DND-41 (cell line): ENCODE measurements at regions not wholly inside any gene's neighbourhood (a gene's known extent, or its start where the extent isn't known, plus 50 kb on each side); places are given as distances from the start of the nearest gene placed in this dataset.

ENCODE experiments used
- ATAC-seq: fragments of 200-7000 bp; cut with Tn5 transposase; 3 replicates; pipeline ENCODE4 v1.9.1; 2021; ENCODE audit warnings: low read depth; ENCODE audit not compliant: insufficient read depth
- DNase-seq: peaks from one replicate; pipeline ENCODE4 v3.0.0-alpha.2; 2020
- H2AFZ ChIP-seq: 2 replicates; pipeline ENCODE4 v1.6.0; 2012; ENCODE audit warnings: low read depth, low read length
- H3K27ac ChIP-seq: 2 replicates; pipeline ENCODE4 v1.5.1; 2012; ENCODE audit warnings: low read length, inconsistent platforms
- H3K27me3 ChIP-seq: fragments of 200-600 bp; sonication (generic); 2 replicates; pipeline ENCODE4 v1.6.0; 2012; ENCODE audit warnings: low read length, mild to moderate bottlenecking, inconsistent platforms; ENCODE audit not compliant: insufficient read depth, poor library complexity
- H3K36me3 ChIP-seq: 2 replicates; pipeline ENCODE4 v1.5.1; 2012; ENCODE audit warnings: low read length, inconsistent platforms; ENCODE audit not compliant: insufficient read depth
- H3K4me1 ChIP-seq: 2 replicates; pipeline ENCODE4 v1.5.1; 2012; ENCODE audit warnings: mild to moderate bottlenecking, low read length; ENCODE audit not compliant: insufficient read depth
- H3K4me2 ChIP-seq: 2 replicates; pipeline ENCODE4 v1.6.0; 2012; ENCODE audit warnings: mild to moderate bottlenecking, moderate library complexity, low read length, inconsistent platforms; ENCODE audit not compliant: insufficient read depth
- H3K4me3 ChIP-seq, 2 experiments: fragments of 200-600 bp in 1 of 2; shearing (Covaris generic) in 1 of 2; 2 replicates each; pipeline ENCODE4 v1.5.1; 2012 to 2016; ENCODE audit warnings: inconsistent platforms in 2 of 2, low read length in 2 of 2, mild to moderate bottlenecking in 2 of 2, low read depth in 1 of 2, moderate library complexity in 1 of 2
- H3K79me2 ChIP-seq: 2 replicates; pipeline ENCODE4 v1.6.0; 2012; ENCODE audit warnings: low read length, inconsistent platforms; ENCODE audit not compliant: insufficient read depth
- H3K9ac ChIP-seq: 2 replicates; pipeline ENCODE4 v1.6.0; 2012; ENCODE audit warnings: low read depth, mild to moderate bottlenecking, inconsistent platforms, low read length, moderate library complexity
- H3K9me3 ChIP-seq: 2 replicates; pipeline ENCODE4 v1.5.1; 2012; ENCODE audit warnings: low read length, moderate library complexity, mild to moderate bottlenecking, inconsistent platforms; ENCODE audit not compliant: insufficient read depth, severe bottlenecking
- H4K20me1 ChIP-seq: 2 replicates; pipeline ENCODE4 v1.6.0; 2012; ENCODE audit warnings: low read length; ENCODE audit not compliant: insufficient read depth
- EZH2 ChIP-seq: IDR thresholded peaks from 3 replicates; pipeline ENCODE4 v1.6.1; 2012; ENCODE audit warnings: borderline replicate concordance, low read depth, mild to moderate bottlenecking, moderate library complexity, low read length, inconsistent platforms; ENCODE audit not compliant: severe bottlenecking
- TF ChIP-seq, protein P1 (sequence below): IDR thresholded peaks from 2 replicates; pipeline ENCODE4 v1.5.1; 2012; ENCODE audit warnings: borderline replicate concordance, low read length, moderate library complexity, mild to moderate bottlenecking; ENCODE audit not compliant: poor library complexity, severe bottlenecking; ENCODE audit errors: extremely low read depth

DNA sequence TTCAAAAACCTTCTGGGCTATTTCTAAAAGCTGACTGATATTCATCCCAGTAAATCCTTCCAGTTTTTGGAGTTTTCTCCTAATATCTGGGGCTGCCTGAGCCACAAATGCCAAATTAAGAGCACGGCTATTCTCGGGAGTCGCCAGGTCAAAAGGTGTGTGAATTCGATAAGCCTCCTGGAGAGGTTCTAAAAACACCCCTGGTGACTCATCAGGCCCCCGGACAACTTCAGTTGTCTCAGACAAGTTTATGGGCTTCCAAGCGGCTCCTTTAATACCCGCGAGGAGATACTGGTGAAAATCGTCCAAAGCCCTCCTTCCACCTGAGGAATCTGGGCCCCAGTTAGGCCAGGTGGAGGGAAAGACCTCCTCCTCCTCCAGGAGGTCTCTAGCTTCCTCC lies 677.1 kb downstream of the TMEM121 start:
- H4K20me1 ChIP-seq, result no peaks in the 10 kb centered on the region
- no peak overlapping the region for H3K4me3 ChIP-seq
- H3K4me1 ChIP-seq, result peaks cover 68% of the 10 kb centered on the region
- H3K9me3 ChIP-seq, result no peaks in the 10 kb centered on the region
- H3K4me2 ChIP-seq, result no peak overlapping the region
- TF ChIP-seq, protein P1, sequence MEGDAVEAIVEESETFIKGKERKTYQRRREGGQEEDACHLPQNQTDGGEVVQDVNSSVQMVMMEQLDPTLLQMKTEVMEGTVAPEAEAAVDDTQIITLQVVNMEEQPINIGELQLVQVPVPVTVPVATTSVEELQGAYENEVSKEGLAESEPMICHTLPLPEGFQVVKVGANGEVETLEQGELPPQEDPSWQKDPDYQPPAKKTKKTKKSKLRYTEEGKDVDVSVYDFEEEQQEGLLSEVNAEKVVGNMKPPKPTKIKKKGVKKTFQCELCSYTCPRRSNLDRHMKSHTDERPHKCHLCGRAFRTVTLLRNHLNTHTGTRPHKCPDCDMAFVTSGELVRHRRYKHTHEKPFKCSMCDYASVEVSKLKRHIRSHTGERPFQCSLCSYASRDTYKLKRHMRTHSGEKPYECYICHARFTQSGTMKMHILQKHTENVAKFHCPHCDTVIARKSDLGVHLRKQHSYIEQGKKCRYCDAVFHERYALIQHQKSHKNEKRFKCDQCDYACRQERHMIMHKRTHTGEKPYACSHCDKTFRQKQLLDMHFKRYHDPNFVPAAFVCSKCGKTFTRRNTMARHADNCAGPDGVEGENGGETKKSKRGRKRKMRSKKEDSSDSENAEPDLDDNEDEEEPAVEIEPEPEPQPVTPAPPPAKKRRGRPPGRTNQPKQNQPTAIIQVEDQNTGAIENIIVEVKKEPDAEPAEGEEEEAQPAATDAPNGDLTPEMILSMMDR, result no peak
- TF ChIP-seq EZH2, result no peak
- no peak overlapping the region for H3K9ac ChIP-seq
- no peak overlapping the region for H2AFZ ChIP-seq
- ATAC-seq, result no peak
- peaks cover 69% of the 10 kb centered on the region for H3K79me2 ChIP-seq
- no peaks in the 10 kb centered on the region for H3K27me3 ChIP-seq
- peak overlapping the region; percentile 100 for H3K27ac ChIP-seq
- no peak for DNase-seq
- peaks cover 88% of the 10 kb centered on the region for H3K36me3 ChIP-seq

DNA sequence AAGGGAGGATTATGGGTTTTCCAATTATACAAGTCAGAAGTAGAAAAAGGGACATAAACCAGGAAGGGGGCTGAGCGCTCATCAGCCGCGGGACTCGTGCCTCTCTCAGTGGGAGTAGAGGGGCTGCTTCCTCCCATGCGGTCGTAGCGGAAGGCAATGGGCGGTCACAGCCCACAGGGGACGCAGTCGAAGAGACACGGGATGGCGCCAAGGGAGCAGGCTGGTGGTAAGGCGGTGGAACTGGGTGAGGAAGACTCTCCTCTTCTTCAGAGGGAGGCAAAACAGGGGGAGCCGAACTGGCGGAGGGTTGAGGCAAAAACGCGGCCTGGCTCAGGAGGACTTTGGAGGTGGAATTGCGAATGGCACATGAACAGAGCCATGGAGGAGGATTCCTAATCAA lies 677.7 kb downstream of the TMEM121 start:
- H3K27ac ChIP-seq, result peak overlapping the region; percentile 54; the same call in 1 of the 2 replicates
- TF ChIP-seq EZH2, result no peak
- TF ChIP-seq, protein P1, result no peak
- no peak overlapping the region for H3K4me2 ChIP-seq
- no peaks in the 10 kb centered on the region for H3K27me3 ChIP-seq
- H3K9me3 ChIP-seq, result no peaks in the 10 kb centered on the region
- peaks cover 63% of the 10 kb centered on the region for H3K79me2 ChIP-seq
- no peak overlapping the region for H3K4me3 ChIP-seq
- peaks cover 86% of the 10 kb centered on the region for H3K36me3 ChIP-seq
- no peak overlapping the region for H3K9ac ChIP-seq
- ATAC-seq (no peak), DNase-seq (peak; percentile 40)
- H4K20me1 ChIP-seq, result no peaks in the 10 kb centered on the region
- H3K4me1 ChIP-seq, result peaks cover 68% of the 10 kb centered on the region
- H2AFZ ChIP-seq, result no peak overlapping the region

DNA sequence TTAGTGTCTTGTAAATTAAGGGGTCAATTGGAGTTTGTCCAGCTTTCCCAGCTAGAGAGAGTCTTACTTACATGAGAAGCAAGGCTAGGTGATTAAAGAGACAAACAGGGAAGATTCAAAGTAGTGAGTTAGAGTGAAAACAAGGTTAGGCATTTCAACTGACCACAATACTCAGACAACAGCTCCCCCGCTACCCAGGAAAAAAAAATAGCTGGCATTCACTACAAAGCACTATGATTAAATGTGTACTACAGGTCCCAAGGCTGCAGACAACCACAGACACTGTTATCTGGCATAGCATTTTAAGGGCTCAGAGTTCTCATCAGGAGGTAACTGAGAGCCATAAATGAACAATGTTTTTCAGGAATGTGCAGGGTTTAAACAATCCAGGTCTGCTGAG lies 680.9 kb downstream of the TMEM121 start:
- Histone ChIP-seq H3K4me3 (no peak overlapping the region), H3K9me3 (no peaks in the 10 kb centered on the region), H2AFZ (no peak overlapping the region), H3K36me3 (peaks cover 64% of the 10 kb centered on the region), H4K20me1 (no peaks in the 10 kb centered on the region), H3K27me3 (no peaks in the 10 kb centered on the region), H3K9ac (no peak overlapping the region), H3K79me2 (peaks cover 31% of the 10 kb centered on the region), H3K27ac (peak overlapping the region; percentile 83), H3K4me1 (peaks cover 62% of the 10 kb centered on the region), H3K4me2 (no peak overlapping the region)
- ATAC-seq, result no peak
- TF ChIP-seq EZH2, result no peak
- TF ChIP-seq, protein P1, result no peak
- DNase-seq, result no peak

DNA sequence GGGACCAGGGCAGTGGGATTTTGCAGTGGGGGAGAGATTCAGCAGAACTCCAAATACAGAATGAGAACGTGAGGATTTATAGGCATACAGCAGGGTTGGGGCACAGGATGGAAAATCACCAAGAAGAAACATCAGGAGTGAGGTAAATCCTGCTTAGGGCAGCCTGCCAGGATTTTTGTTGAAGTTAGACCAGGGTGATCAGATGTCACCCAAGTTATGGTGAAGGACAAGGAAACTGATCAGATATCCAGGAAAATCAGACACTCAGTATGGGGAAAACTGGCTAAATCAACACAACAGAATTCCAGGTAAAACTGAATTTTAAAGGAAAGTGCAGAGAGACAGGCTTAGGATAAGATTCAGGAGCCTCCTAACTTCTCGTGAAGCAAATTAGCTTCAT lies 682.4 kb downstream of the TMEM121 start:
- peaks cover 50% of the 10 kb centered on the region for H3K36me3 ChIP-seq
- H3K4me1 ChIP-seq, result peaks cover 51% of the 10 kb centered on the region
- no peak overlapping the region for H3K4me3 ChIP-seq
- ATAC-seq (no peak), DNase-seq (no peak)
- peak overlapping the region; percentile 48; the same call in 1 of the 2 replicates for H3K9ac ChIP-seq
- H3K27me3 ChIP-seq, result no peaks in the 10 kb centered on the region
- H4K20me1 ChIP-seq, result no peaks in the 10 kb centered on the region
- no peak overlapping the region for H3K4me2 ChIP-seq
- peaks cover 16% of the 10 kb centered on the region for H3K79me2 ChIP-seq
- TF ChIP-seq, protein P1, result no peak
- TF ChIP-seq EZH2, result no peak
- no peak overlapping the region for H2AFZ ChIP-seq
- peak overlapping the region; percentile 83 for H3K27ac ChIP-seq
- H3K9me3 ChIP-seq, result no peaks in the 10 kb centered on the region
